NCI-H1930 (cell line): ENCODE measurements at regions not wholly inside any gene's neighbourhood (a gene's known extent, or its start where the extent isn't known, plus 50 kb on each side); places are given as distances from the start of the nearest gene placed in this dataset.

Source experiments
- DNase-seq, 2 experiments: peaks; one replicate each; lab custom pipeline; 2025; lab: John Stamatoyannopoulos, UW

- no peak for DNase-seq
These were observed 304.4 kb upstream of the IRX4 start for GRCh38 chr5:2187156-2187555.

GRCh38 chr5:2186472-2187015, 303.8 kb upstream of the IRX4 start:
- no peak for DNase-seq

DNA sequence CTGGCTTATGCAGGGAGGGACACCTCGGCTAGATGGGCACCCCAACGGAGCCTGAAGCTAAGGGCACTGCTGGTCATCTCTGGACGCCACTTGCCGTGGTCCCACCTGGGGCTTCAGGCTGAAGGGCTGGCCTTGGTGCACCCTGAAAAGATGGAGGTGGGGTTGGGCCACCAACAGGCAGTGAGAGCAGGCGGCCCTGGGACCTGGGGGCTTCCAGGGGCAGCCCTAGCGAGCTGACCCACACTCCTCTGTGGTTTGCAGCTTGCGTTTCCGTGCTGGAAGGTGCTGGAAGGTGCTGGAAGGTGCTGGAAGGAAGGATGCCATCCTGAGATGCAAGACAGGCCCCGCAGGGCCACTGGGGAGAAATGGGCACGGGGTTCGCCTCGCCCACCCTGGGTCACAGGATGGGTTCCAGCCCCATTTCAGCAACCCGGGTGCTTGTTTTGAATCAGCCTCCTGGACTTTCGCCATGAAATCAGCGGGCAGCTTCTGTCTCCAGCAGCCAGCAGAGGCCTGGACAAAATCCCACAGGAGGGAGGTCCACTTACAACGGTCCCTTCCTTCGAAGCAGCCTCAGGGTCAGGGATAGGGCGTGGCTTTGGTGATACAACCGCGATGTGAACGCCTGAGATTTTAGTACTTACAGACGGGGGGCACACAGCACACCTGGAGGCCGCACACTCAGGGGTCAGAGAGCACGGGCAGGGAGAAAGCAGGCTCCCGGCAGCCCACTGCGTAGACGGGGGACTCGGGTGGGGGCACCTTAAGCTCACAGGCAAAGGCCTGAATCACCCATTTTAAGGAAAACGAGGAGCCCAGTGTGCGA, 303.1 kb upstream of the IRX4 start:
- no peak for DNase-seq

DNA sequence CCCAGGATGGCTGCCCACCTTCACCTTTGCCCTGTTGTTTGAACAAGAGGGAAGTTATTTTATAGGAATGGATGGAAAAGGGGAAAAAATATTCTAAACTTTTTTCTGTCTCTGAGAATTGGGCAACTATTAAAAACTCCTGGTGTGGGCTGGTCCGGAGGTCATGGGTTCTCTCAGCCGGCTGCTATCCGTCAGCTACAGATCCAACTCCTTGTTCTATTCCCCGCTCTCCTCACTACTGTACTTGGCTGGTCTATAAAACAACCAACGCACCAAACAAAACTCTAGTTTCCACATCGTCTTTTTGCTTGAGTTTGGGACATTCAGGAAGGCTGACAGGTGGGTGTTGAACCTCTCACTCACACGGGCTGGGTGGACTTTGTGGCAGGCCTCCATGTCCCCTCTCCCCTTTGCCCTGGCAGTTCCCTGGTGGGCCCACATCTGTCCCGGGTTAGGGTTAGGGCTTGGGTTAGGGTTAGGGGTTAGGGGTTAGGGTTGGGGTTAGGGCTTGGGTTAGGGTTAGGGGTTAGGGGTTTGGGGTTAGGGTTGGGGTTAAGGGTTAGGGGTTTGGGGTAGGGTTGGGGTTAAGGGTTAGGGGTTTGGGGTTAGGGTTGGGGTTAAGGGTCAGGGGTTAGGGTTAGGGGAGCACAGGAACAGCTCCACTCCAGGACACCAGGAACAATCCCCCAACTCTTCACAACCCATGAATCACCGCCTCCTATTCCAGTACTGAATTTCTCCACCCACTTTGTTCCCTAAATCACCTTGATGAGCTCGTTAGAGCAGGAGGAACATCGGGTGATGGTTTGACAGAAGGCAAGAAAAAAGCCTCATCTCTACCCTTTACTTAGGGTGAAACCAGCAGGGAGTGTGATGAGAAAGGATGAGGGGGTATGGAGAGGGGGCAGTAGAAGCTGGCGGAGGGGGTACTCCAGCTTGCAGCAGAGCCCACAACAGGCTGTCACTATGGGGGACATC, 302.1 kb upstream of the IRX4 start:
- no peak for DNase-seq

GRCh38 chr5:2184026-2184366, 301.3 kb upstream of the IRX4 start:
- DNase-seq: no peak

DNA sequence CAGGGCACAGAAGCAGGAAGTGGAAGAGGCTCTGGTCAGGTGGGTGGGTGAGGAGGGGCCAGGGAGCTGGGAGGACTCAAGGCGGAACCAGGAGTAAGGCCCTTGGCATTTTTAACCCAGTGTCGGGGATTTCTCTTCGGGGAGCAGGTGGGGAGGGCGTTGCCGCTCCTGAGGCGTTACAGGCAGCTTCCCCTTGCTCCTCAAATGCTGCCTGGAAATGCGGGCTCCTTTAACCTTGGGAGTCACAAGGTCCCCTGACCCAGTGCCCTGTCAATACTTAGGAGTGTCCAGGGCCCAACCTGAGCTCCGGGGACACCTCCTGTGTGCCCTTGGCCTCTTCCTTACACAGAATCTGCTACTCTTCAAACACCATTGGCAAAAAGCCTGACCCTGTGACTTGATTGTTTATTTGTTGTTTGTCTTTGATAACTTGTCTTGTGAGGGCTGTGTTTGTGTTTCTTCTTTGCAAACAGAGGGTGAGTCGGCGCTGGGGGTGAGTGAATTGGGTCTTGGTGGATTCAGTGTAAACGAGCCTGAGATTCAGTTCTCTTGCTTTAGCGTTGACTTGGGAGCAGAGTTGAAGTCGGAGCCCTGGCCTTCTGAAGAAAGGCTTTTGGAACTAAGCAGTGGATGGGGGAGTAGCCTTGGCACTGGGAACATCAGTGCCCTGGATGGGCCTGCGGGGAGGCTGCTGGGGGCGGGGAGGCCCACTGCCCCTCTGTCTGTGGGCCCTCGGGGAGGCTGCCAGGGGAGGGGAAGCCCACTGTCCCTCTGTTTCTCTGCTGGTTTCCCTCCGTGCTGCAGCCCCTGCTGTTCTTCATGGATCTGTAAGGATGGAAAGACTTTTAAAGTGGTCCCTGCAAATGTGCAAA, 300.7 kb upstream of the IRX4 start:
- DNase-seq: no peak

DNA sequence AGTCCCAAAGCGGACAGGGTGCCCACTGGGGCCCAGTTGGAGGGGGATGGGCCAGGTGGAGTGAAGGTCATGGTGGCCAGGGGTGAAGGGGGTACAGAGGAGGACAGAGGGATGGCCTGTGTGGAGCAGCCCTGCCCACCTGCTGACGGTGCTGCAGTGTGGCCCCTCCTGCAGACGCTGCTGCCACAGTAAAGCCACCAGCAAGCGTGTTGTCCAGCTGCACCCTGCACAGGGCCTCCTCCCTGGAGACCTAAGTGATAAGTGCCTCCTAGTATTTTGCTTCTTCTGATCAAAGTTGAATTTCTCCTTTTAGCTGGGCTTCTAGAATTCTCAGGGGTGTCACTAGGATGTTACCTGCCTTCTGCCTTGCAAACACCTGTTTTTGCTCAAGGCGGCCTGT, 299.3 kb upstream of the IRX4 start:
- no peak for DNase-seq

DNA sequence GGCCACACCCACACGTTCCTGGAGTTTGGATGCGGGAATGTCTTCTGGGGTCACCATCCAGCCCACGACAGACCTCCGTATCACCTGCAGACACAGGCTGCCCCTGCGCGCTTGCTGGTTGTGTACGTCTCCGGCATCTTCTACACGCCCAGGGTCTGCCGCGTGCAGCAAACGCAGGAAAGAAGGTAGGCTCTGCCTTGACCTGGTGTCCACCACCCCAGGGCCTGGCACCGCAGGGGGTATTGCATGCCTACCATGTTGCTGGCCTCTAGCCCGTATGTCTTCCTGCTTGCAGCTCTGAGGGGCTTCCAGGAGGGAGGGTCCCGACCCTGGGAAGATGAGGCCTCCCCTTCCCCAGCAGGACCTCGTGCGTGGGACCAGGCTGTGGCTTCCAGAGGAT, 298.8 kb upstream of the IRX4 start:
- no peak for DNase-seq

GRCh38 chr5:2181149-2181548, 298.4 kb upstream of the IRX4 start:
- DNase-seq: no peak

- DNase-seq: no peak
These were observed 297.7 kb upstream of the IRX4 start for GRCh38 chr5:2180456-2180855.

DNA sequence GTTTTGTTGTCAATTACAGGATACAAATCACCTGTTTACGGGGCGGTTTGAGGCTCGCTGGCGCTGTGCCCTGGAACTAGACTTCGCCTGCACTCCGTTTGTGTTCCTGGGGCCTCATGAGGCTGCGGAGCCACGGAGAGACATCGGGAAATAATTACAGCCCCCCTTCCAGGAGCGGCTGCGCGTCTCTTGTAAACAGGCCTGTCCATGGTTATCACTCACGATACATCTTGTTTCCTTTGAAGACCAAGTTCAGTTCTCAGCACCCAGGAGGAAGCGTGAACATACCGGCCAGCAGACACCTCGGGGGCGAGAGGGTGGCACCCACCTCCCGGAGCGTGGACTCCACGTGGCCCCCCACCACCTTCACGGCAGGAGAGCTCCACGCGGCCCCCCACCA, 297.1 kb upstream of the IRX4 start:
- no peak for DNase-seq

GRCh38 chr5:2178528-2178927, 295.8 kb upstream of the IRX4 start:
- DNase-seq: no peak

DNA sequence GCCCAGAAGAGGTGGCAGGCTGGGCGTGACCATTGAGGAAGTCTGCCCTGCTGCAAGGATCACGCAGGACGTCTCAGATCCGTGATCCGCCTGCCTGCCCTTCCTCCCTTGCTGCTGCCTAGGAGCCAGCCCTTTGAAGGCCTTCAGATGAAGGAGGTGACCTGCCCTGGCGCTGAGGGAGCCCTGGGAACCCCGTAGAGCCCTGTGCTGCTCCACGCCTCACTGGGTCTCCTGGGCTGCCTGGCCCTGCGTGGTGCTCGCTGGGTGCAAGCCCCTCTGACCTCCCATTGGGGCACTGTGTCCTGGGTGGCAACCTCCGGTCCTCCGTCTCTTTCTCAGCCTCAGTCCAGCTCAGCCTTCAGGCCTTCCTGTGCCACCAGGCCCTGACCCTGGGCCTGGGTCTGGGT, 295.3 kb upstream of the IRX4 start:
- no peak for DNase-seq

DNA sequence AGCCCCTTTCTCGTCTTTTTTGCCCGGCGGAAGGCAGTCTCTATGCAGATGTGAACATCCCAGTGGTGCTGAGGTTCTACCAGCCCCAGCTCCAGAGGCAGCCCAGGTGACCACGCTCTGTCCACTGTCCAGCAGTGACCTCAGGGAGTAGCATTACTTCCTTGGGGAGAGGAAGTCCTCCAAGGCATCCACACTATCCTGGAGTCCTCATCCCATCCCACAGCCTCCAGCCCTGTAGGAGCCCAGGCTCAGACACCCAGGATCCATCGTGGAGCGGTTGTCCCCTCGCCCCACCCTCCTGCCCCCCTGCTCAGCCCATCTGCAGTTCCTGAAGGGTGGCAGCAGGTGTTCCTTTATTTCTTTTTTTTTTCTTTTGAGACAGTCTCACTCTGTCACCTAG, 294.5 kb upstream of the IRX4 start:
- no peak for DNase-seq

DNA sequence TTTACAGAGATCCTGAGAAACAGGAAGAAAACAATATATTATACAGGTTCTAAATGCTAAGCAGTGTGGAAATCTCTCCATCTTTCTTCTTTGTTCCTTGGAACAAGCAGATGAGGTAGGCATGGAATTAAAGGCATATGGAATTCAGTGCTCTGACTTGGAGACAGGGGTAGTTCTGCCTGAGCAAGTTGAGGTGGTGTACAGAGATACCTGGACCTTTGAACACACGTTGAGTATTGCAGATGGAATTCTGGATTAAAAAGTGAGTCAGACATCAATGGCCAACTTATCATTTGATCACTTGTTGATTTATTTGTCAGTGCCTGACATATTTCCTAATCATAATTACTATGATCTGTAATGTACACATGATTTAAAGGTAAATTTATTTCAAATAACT, 293.9 kb upstream of the IRX4 start:
- DNase-seq: no peak

GRCh38 chr5:2175842-2176404, 293.2 kb upstream of the IRX4 start:
- DNase-seq: no peak

DNA sequence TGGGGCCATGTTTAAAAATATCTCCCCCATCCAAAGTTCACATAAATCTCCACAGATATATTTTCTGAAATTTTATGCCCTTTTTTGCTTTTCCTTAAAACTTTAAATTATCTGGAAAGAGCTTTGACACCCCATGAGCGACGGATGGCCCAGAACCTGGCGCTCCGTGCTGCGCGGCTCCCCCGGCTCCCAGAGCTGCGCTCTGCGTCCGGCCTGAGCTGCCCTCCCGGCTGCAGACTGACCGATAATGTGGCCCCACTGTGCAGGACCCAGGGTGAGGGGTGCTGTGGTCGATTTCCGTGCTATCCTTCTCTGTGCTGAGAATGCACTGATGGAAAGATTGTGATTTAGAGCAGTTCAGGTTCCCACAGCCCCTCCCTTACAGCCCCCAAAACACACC, 292.3 kb upstream of the IRX4 start:
- no peak for DNase-seq

DNA sequence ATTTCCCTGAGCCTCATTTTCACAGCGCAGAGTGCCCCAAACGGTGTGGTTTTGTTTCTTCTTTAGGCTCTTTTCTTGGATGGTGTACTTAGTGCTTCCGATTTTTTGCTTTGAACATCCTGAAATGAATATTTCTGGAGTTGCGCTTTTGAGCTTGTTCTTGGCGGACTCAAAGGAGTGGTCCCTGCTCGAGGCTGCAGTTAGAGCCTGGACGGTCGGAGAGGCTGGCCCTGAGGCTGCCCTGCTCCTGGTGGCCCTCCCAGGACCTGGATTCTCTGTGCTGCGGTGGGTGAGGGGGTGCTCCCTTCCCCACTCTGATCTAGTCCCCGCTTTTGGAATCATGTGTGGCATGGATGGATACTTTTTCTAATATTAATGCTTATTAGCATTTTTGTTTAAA, 291.8 kb upstream of the IRX4 start:
- no peak for DNase-seq

DNA sequence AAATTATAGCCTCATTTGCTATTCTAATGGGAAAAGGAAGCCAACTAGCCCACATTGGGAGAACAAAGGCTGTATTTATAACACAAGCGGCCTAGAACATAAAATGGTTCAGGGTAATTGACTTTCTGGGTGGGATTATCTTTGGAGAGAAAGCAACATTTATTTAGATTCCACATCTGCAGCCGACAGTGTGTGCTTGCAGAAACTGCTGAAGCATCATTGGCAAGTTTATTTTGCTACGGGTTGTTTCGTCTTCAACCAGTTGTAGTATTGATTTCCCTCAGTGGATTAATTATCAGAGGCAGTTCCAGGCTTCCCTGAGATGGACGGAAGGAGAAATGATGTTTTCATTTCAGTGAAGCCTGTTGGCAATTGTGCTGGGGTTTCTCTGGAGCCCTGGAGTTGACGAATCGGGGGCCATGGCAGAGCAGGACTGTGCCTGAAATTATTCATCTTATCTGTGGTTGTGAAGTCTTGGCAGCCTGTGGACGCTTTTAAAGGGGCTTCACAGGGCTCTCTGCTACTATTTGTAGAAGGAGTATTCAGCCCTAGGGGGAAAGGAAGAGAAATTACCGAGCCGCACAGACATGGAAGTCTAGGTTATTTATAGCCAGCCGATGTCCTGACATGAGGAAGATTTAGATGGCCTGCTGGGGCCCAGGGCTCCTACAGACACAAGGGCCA, 290.6 kb upstream of the IRX4 start:
- DNase-seq: no peak

GRCh38 chr5:2172471-2172870, 289.7 kb upstream of the IRX4 start:
- no peak for DNase-seq

GRCh38 chr5:2170761-2171160, 288.0 kb upstream of the IRX4 start:
- DNase-seq: no peak
